WTC11 (cell line): ENCODE measurements at regions not wholly inside any gene's neighbourhood (a gene's known extent, or its start where the extent isn't known, plus 50 kb on each side); places are given as distances from the start of the nearest gene placed in this dataset.

Experiments
- ATAC-seq: fragments of 200-7000 bp; cut with Tn5 transposase; 2 replicates; pipeline ENCODE4 v1.10.0; 2021; ENCODE audit warnings: mild to moderate bottlenecking, moderate library complexity
- CTCF ChIA-PET: fragments of 300-600 bp; sonication (Branson Sonifier 250); formaldehyde crosslinking; loops from one replicate; lab custom pipeline; 2021; ENCODE audit warnings: antibody characterized with exemption; lab: Charles Lee
- POLR2A ChIA-PET: fragments of 350-600 bp; sonication (Branson Sonifier 250); formaldehyde crosslinking; loops from one replicate; lab custom pipeline; 2021; ENCODE audit warnings: antibody characterized with exemption; lab: Charles Lee
- DNase-seq: peaks from one replicate; pipeline ENCODE4 v3.0.0; 2021; ENCODE audit warnings: low spot score
- H3K27ac Mint-ChIP-seq: 2 replicates; pipeline ENCODE4 v1.8.0; 2021; ENCODE audit warnings: mixed read lengths
- H3K27me3 Mint-ChIP-seq: 2 replicates; pipeline ENCODE4 v1.8.0; 2021; ENCODE audit warnings: low read depth, mild to moderate bottlenecking, moderate library complexity, mixed read lengths
- H3K36me3 Mint-ChIP-seq: 2 replicates; pipeline ENCODE4 v1.8.0; 2021; ENCODE audit warnings: mixed read lengths
- H3K4me1 Mint-ChIP-seq: 2 replicates; pipeline ENCODE4 v1.8.0; 2022; ENCODE audit warnings: mixed read lengths
- H3K4me3 Mint-ChIP-seq: 2 replicates; pipeline ENCODE4 v1.8.0; 2021; ENCODE audit warnings: mild to moderate bottlenecking, moderate library complexity, mixed read lengths
- H3K9me3 Mint-ChIP-seq: 2 replicates; pipeline ENCODE4 v1.8.0; 2021; ENCODE audit warnings: mixed read lengths
- AR ChIP-seq: fragments of 250-450 bp; sonication (Bioruptor Pico); IDR thresholded peaks from 2 replicates; pipeline ENCODE4 v1.9.0; 2021; ENCODE audit warnings: mild to moderate bottlenecking
- ATF2 ChIP-seq: sonication (generic); formaldehyde crosslinking; IDR thresholded peaks from 2 replicates; pipeline ENCODE4 v1.8.1; 2022; ENCODE audit warnings: low read depth, missing genetic modification reagents, borderline replicate concordance
- ATF6 ChIP-seq: sonication (generic); formaldehyde crosslinking; IDR thresholded peaks from 2 replicates; pipeline ENCODE4 v1.8.1; 2023; ENCODE audit warnings: mild to moderate bottlenecking, missing genetic modification reagents
- CDX4 ChIP-seq: fragments of 250-450 bp; sonication (Bioruptor Pico); IDR thresholded peaks from 2 replicates; pipeline ENCODE4 v1.9.0; 2021; ENCODE audit warnings: moderate library complexity, mild to moderate bottlenecking, inconsistent platforms, borderline replicate concordance
- FOXJ3 ChIP-seq: sonication (generic); formaldehyde crosslinking; IDR thresholded peaks from 2 replicates; pipeline ENCODE4 v1.9.0; 2021; ENCODE audit warnings: missing genetic modification reagents, mild to moderate bottlenecking, borderline replicate concordance
- FOXK1 ChIP-seq: sonication (generic); formaldehyde crosslinking; IDR thresholded peaks from 2 replicates; pipeline ENCODE4 v1.8.0; 2022; ENCODE audit warnings: mild to moderate bottlenecking, moderate library complexity, missing genetic modification reagents
- HMGA2 ChIP-seq: fragments of 250-450 bp; sonication (Bioruptor Pico); IDR thresholded peaks from 2 replicates; pipeline ENCODE4 v1.4.0; 2021; ENCODE audit warnings: mild to moderate bottlenecking, moderate library complexity
- JAZF1 ChIP-seq: fragments of 250-450 bp; sonication (Bioruptor Pico); IDR thresholded peaks from 2 replicates; pipeline ENCODE4 v1.9.0; 2021; ENCODE audit warnings: moderate library complexity, mild to moderate bottlenecking, inconsistent platforms
- JUN ChIP-seq: sonication (generic); formaldehyde crosslinking; IDR thresholded peaks from 2 replicates; pipeline ENCODE4 v1.8.0; 2023; ENCODE audit warnings: mild to moderate bottlenecking, missing genetic modification reagents
- MYBL2 ChIP-seq: sonication (generic); formaldehyde crosslinking; IDR thresholded peaks from 2 replicates; pipeline ENCODE4 v1.8.1; 2023; ENCODE audit warnings: mild to moderate bottlenecking, moderate library complexity, missing genetic modification reagents
- OVOL2 ChIP-seq: fragments of 250-450 bp; sonication (Bioruptor Pico); IDR thresholded peaks from 2 replicates; pipeline ENCODE4 v1.9.0; 2021; ENCODE audit warnings: mild to moderate bottlenecking, borderline replicate concordance
- SP1 ChIP-seq: sonication (generic); formaldehyde crosslinking; conservative IDR thresholded peaks from 2 replicates; pipeline ENCODE4 v1.8.1; 2022; ENCODE audit warnings: missing genetic modification reagents
- ZBTB43 ChIP-seq: sonication (generic); formaldehyde crosslinking; IDR thresholded peaks from 2 replicates; pipeline ENCODE4 v1.8.1; 2023; ENCODE audit warnings: mild to moderate bottlenecking, missing genetic modification reagents
- ZNF138 ChIP-seq: sonication (generic); formaldehyde crosslinking; conservative IDR thresholded peaks from 2 replicates; pipeline ENCODE4 v1.8.1; 2022; ENCODE audit warnings: mild to moderate bottlenecking, moderate library complexity, missing genetic modification reagents
- ZNF512 ChIP-seq: sonication (generic); formaldehyde crosslinking; IDR thresholded peaks from 2 replicates; pipeline ENCODE4 v1.8.1; 2022; ENCODE audit warnings: missing genetic modification reagents, borderline replicate concordance
- ZNF532 ChIP-seq: fragments of 250-450 bp; sonication (Bioruptor Pico); IDR thresholded peaks from 2 replicates; pipeline ENCODE4 v1.9.0; 2021; ENCODE audit warnings: mild to moderate bottlenecking, borderline replicate concordance

GRCh38 chr7:145681159-145681558, 435.4 kb upstream of the CNTNAP2 start (continued):
- TF ChIP-seq ZBTB43 (CRISPR knock-in tag): no peak
- TF ChIP-seq JUN: no peak
- TF ChIP-seq SP1 (CRISPR knock-in tag): no peak
- TF ChIP-seq AR (CRISPR knock-in tag): no peak
- TF ChIP-seq ATF2 (CRISPR knock-in tag): no peak
- no peak for TF ChIP-seq CDX4

- peaks cover 8% of the 10 kb centered on the region for H3K36me3 Mint-ChIP-seq
- ATAC-seq (no peak), DNase-seq (no peak)
- ChIA-PET CTCF (no interaction called here), POLR2A (no interaction called here)
- H3K4me1 Mint-ChIP-seq: no peaks in the 10 kb centered on the region
- no peak overlapping the region for H3K4me3 Mint-ChIP-seq
- H3K27ac Mint-ChIP-seq: no peak overlapping the region
- no peaks in the 10 kb centered on the region; the same call in 1 of the 2 replicates for H3K27me3 Mint-ChIP-seq
- no peak for TF ChIP-seq MYBL2 (CRISPR knock-in tag)
- no peak for TF ChIP-seq ZNF532 (CRISPR knock-in tag)
- H3K9me3 Mint-ChIP-seq: peaks cover 39% of the 10 kb centered on the region
Measured at GRCh38 chr7:145665499-145666258, 450.9 kb upstream of the CNTNAP2 start.

- POLR2A ChIA-PET: no interaction called here
- Mint-ChIP-seq H3K4me3 (no peak overlapping the region), H3K27ac (no peak overlapping the region), H3K9me3 (peaks cover 28% of the 10 kb centered on the region), H3K4me1 (no peaks in the 10 kb centered on the region), H3K36me3 (peaks cover 3% of the 10 kb centered on the region), H3K27me3 (no peaks in the 10 kb centered on the region)
- ATAC-seq: no peak
- DNase-seq: no peak
- CTCF ChIA-PET: no interaction called here
- TF ChIP-seq OVOL2 (CRISPR knock-in tag) (no peak), JAZF1 (CRISPR knock-in tag) (no peak), ATF6 (CRISPR knock-in tag) (no peak), FOXJ3 (CRISPR knock-in tag) (no peak), HMGA2 (no peak), ZNF512 (CRISPR knock-in tag) (no peak), ZBTB43 (CRISPR knock-in tag) (no peak), ZNF138 (CRISPR knock-in tag) (no peak), FOXK1 (CRISPR knock-in tag) (no peak)
Measured at GRCh38 chr7:145655666-145656065, 460.9 kb upstream of the CNTNAP2 start.
